Uterus (tissue), 2 donors: ENCODE measurements at regions not wholly inside any gene's neighbourhood (a gene's known extent, or its start where the extent isn't known, plus 50 kb on each side); places are given as distances from the start of the nearest gene placed in this dataset.

ENCODE experiments used
- POLR2A ChIP-seq, 2 donors: fragments of 450-650 bp; IDR thresholded peaks; one replicate each; pipeline ENCODE4 v1.6.1; 2016; ENCODE audit warnings: antibody characterized with exemption in 2 of 2, mild to moderate bottlenecking in 1 of 2, moderate library complexity in 1 of 2
- TF ChIP-seq, protein P1 (sequence below), 4 experiments: fragments of 200-600 bp in 2 of 4; fragments of 450-650 bp in 2 of 4; sonication (generic) in 2 of 4; IDR thresholded peaks; one replicate each; pipeline ENCODE4 v1.5.1; 2016 to 2019; ENCODE audit warnings: antibody characterized with exemption in 4 of 4, mild to moderate bottlenecking in 2 of 4, moderate library complexity in 1 of 4

DNA sequence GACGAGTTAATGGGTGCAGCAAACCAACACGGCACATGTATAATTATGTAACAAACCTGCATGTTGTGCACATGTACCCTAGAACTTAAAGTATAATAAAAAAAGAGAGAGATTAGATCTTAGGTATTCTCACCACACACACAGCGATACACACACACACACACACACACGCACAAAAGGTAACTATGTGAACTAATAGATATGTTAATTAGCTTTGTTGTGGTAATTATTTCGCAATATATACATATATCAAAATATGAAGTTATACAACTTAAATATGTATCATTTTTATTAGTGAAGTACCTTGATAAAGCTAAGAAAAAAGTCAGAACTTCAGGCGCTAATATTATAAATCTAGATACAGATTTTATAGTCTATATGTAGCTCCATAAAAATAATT, 849.2 kb downstream of the IPMK start:
- TF ChIP-seq POLR2A (IDR thresholded peaks at IDR 0.05), result no peak
- TF ChIP-seq, protein P1, sequence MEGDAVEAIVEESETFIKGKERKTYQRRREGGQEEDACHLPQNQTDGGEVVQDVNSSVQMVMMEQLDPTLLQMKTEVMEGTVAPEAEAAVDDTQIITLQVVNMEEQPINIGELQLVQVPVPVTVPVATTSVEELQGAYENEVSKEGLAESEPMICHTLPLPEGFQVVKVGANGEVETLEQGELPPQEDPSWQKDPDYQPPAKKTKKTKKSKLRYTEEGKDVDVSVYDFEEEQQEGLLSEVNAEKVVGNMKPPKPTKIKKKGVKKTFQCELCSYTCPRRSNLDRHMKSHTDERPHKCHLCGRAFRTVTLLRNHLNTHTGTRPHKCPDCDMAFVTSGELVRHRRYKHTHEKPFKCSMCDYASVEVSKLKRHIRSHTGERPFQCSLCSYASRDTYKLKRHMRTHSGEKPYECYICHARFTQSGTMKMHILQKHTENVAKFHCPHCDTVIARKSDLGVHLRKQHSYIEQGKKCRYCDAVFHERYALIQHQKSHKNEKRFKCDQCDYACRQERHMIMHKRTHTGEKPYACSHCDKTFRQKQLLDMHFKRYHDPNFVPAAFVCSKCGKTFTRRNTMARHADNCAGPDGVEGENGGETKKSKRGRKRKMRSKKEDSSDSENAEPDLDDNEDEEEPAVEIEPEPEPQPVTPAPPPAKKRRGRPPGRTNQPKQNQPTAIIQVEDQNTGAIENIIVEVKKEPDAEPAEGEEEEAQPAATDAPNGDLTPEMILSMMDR (IDR thresholded peaks at IDR 0.05), result no peak
